Breast epithelium (tissue), 4 donors: ENCODE measurements at regions not wholly inside any gene's neighbourhood (a gene's known extent, or its start where the extent isn't known, plus 50 kb on each side); places are given as distances from the start of the nearest gene placed in this dataset.

Source experiments
- DNase-seq, 2 donors: peaks; one replicate each; pipeline ENCODE4 v3.0.0-alpha.2; 2019; ENCODE audit warnings: low spot score in 2 of 2
- H3K27ac ChIP-seq, 2 donors: fragments of 200-600 bp; sonication (generic) in 1 of 2; one replicate each; pipeline ENCODE4 v1.5.1; 2016 to 2019; ENCODE audit warnings: mild to moderate bottlenecking in 1 of 2
- H3K27me3 ChIP-seq, 2 donors: fragments of 200-600 bp; sonication (generic) in 1 of 2; one replicate each; pipeline versions ENCODE4 v1.5.1 to v1.6.0; 2017 to 2019; ENCODE audit warnings: control low read depth in 1 of 2, mild to moderate bottlenecking in 1 of 2
- H3K36me3 ChIP-seq: fragments of 200-600 bp; one replicate; pipeline ENCODE4 v1.5.1; 2019
- H3K4me1 ChIP-seq, 2 donors: fragments of 200-600 bp; sonication (generic); one replicate each; pipeline ENCODE4 v1.5.1; 2016 to 2019; ENCODE audit warnings: control low read depth in 1 of 2
- H3K4me3 ChIP-seq, 3 donors: fragments of 200-600 bp; sonication (generic); 1 replicate in 2 of 3; 2 replicates in 1 of 3; pipeline ENCODE4 v1.5.1; 2016 to 2019; ENCODE audit warnings: mild to moderate bottlenecking in 3 of 3, moderate library complexity in 2 of 3
- H3K9me3 ChIP-seq, 2 donors: fragments of 200-600 bp; sonication (generic) in 1 of 2; one replicate each; pipeline ENCODE4 v1.5.1; 2016 to 2019; ENCODE audit warnings: control low read depth in 1 of 2
- CTCF ChIP-seq, 3 donors: fragments of 450-650 bp; IDR thresholded peaks; one replicate each; pipeline ENCODE4 v1.5.1; 2016 to 2017; ENCODE audit warnings: antibody characterized with exemption in 3 of 3, mild to moderate bottlenecking in 3 of 3, moderate library complexity in 3 of 3
- POLR2A ChIP-seq: fragments of 450-650 bp; IDR thresholded peaks from one replicate; pipeline ENCODE4 v1.6.1; 2016; ENCODE audit warnings: antibody characterized with exemption, mild to moderate bottlenecking, moderate library complexity
- POLR2AphosphoS5 ChIP-seq, 3 donors: sonication (generic); formaldehyde crosslinking; IDR thresholded peaks; one replicate each; pipeline ENCODE4 v1.6.1; 2017; ENCODE audit warnings: antibody characterized with exemption in 3 of 3
- intact Hi-C: fragments of 100-400 bp; cut with DNase I; formaldehyde crosslinking; loops from one replicate; pipeline ENCODE4 v1.15.1; 2023; ENCODE audit warnings: low total_unique reads

DNA sequence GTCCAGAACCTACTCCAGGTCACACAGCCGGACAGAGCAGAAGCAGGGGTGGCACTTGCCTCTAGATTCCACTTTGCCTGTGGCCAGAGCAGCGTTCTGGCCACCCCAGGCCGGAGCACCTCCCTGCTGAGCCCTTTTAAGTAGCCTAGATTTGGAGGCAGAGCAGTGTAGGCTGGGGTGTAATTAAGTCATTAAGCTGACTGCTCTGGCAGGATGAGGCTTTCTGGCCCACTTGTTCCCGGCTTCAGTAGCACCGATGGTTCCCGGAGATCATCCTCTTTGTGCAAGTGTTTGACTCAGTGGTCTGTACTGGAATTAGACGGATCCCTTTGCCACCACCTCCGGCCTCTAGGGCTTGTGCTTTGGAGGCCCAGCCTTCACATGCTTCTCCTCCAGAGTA lies 281.9 kb upstream of the ANKRD55 start:
- Histone ChIP-seq H3K27ac (no peak overlapping the region), H3K9me3 (no peaks in the 10 kb centered on the region), H3K4me1 (peaks cover 0 to 8% of the 10 kb centered on the region in 2 donors), H3K27me3 (no peaks in the 10 kb centered on the region), H3K4me3 (no peak overlapping the region), H3K36me3 (no peaks in the 10 kb centered on the region)
- TF ChIP-seq POLR2AphosphoS5 (IDR thresholded peaks at IDR 0.05), result no peak
- no peak for TF ChIP-seq POLR2A
- no peak for TF ChIP-seq CTCF (IDR thresholded peaks at IDR 0.05)
- intact Hi-C loops, result no loop called here
- DNase-seq, result no peak

GRCh38 chr5:56514245-56514644 lies 281.1 kb upstream of the ANKRD55 start:
- Histone ChIP-seq H3K27ac (no peak overlapping the region), H3K9me3 (no peaks in the 10 kb centered on the region), H3K4me3 (no peak overlapping the region), H3K27me3 (no peaks in the 10 kb centered on the region), H3K4me1 (peaks cover 0 to 8% of the 10 kb centered on the region in 2 donors), H3K36me3 (no peaks in the 10 kb centered on the region)
- intact Hi-C loops, result no loop called here
- DNase-seq, result no peak
- TF ChIP-seq CTCF (IDR thresholded peaks at IDR 0.05), result no peak
- TF ChIP-seq POLR2AphosphoS5 (IDR thresholded peaks at IDR 0.05), result no peak
- no peak for TF ChIP-seq POLR2A

DNA sequence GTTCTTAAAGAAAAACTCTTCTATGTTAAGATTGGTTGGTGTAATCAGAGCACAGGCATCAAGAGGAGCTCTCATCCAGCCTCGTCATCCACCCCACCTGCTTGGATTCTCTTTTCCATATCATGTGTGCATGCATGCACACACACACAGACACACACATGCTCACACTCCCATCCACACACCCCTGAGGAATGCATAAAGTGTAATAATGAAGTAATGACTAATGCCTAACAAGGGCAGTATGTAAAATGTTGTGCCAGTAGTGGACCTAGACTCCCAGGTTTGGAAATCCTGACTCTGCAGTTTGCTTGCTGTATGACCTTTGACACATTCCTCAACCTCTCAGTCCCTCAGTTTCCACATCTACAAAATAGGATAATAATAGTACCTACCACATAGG lies 280.0 kb upstream of the ANKRD55 start:
- Histone ChIP-seq H3K9me3 (no peaks in the 10 kb centered on the region), H3K27ac (no peak overlapping the region), H3K27me3 (no peaks in the 10 kb centered on the region), H3K4me1 (peaks cover 0 to 8% of the 10 kb centered on the region in 2 donors), H3K4me3 (no peak overlapping the region), H3K36me3 (no peaks in the 10 kb centered on the region)
- DNase-seq, result no peak
- intact Hi-C loops, result no loop called here
- no peak for TF ChIP-seq CTCF (IDR thresholded peaks at IDR 0.05)

GRCh38 chr5:56512313-56512996 lies 279.3 kb upstream of the ANKRD55 start:
- no peak for DNase-seq
- H3K4me3 ChIP-seq, result no peak overlapping the region
- TF ChIP-seq POLR2AphosphoS5 (IDR thresholded peaks at IDR 0.05) (peak in 1 of 3 donors; percentile 24), POLR2A (no peak)
- intact Hi-C loops, result no loop called here
- H3K27me3 ChIP-seq, result no peaks in the 10 kb centered on the region
- H3K9me3 ChIP-seq, result no peaks in the 10 kb centered on the region
- no peaks in the 10 kb centered on the region for H3K36me3 ChIP-seq
- no peak overlapping the region for H3K27ac ChIP-seq
- H3K4me1 ChIP-seq, result peaks cover 0 to 8% of the 10 kb centered on the region in 2 donors

DNA sequence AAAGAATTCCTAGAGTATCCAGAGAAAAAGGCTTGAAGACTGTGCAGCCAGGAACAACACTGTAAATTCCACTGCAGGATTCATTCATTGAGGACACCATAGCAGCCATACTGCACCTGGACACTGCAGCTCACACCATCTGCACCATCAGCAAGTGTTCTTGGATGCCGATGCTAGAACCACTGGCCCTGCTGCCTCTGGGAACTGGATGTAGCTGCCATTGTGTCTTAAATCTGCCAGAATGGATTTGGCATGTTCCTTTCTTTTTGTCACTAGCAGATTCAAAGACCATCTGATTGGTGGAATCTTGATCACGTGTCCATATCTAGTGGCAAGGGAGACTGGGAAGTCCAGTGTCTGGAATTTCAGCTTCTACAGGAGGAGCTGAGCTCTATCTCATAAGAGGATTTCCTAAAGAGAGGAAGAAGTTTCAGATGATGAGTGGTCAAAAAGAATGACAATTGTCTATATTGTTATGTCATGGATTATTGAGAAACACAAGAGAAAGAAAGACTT lies 278.3 kb upstream of the ANKRD55 start:
- no peak for DNase-seq
- Histone ChIP-seq H3K4me3 (no peak overlapping the region), H3K4me1 (peaks cover 0 to 6% of the 10 kb centered on the region in 2 donors), H3K36me3 (no peaks in the 10 kb centered on the region), H3K27ac (no peak overlapping the region), H3K27me3 (no peaks in the 10 kb centered on the region), H3K9me3 (no peaks in the 10 kb centered on the region)
- TF ChIP-seq POLR2AphosphoS5 (IDR thresholded peaks at IDR 0.05), result no peak
- TF ChIP-seq CTCF (IDR thresholded peaks at IDR 0.05), result no peak
- TF ChIP-seq POLR2A, result no peak
- intact Hi-C loops, result no loop called here
